NB4 (cell line): ENCODE measurements at regions not wholly inside any gene's neighbourhood (a gene's known extent, or its start where the extent isn't known, plus 50 kb on each side); places are given as distances from the start of the nearest gene placed in this dataset.
"Not testable (repeated sequence)": the region's sequence is repeated elsewhere in the genome, so short reads cannot be mapped to it uniquely, and the experiment has no call there.

Source experiments
- DNase-seq: peaks from one replicate; pipeline ENCODE4 v3.0.0; 2010; ENCODE audit warnings: low read depth
- H3K4me3 ChIP-seq: one replicate; pipeline ENCODE4 v1.5.1; 2011; ENCODE audit warnings: mild to moderate bottlenecking, low read depth, low read length, moderate library complexity
- CTCF ChIP-seq: IDR thresholded peaks from one replicate; pipeline ENCODE4 v1.5.1; 2012; ENCODE audit warnings: low read depth, low read length
- MYC ChIP-seq: IDR thresholded peaks from 2 replicates; pipeline ENCODE4 v1.6.1; 2011; ENCODE audit warnings: low read depth, low read length
- POLR2A ChIP-seq: IDR thresholded peaks from 2 replicates; pipeline ENCODE4 v1.6.1; 2011; ENCODE audit warnings: mild to moderate bottlenecking; ENCODE audit not compliant: insufficient read length; ENCODE audit errors: extremely low read depth
- TF ChIP-seq, protein P1 (sequence below): IDR thresholded peaks from 2 replicates; pipeline ENCODE4 v1.6.1; 2011; ENCODE audit warnings: low read depth, low read length

- DNase-seq, result no peak
- TF ChIP-seq POLR2A, result no peak
- no peak for TF ChIP-seq MYC
- TF ChIP-seq CTCF, result no peak
- TF ChIP-seq, protein P1, sequence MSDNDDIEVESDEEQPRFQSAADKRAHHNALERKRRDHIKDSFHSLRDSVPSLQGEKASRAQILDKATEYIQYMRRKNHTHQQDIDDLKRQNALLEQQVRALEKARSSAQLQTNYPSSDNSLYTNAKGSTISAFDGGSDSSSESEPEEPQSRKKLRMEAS, result no peak
Measured at GRCh38 chr5:142239394-142240159, 85.2 kb downstream of the SPRY4 start.

GRCh38 chr5:142237707-142238106 lies 87.1 kb downstream of the SPRY4 start:
- no peak for TF ChIP-seq POLR2A
- TF ChIP-seq, protein P1, result no peak
- no peak for TF ChIP-seq CTCF
- TF ChIP-seq MYC, result no peak
- H3K4me3 ChIP-seq, result no peak overlapping the region
- no peak for DNase-seq

More at GRCh38 chr5:142239394-142240159, 85.2 kb downstream of the SPRY4 start:
- no peak overlapping the region for H3K4me3 ChIP-seq

- not testable (repeated sequence) for DNase-seq, H3K4me3 ChIP-seq
Measured at GRCh38 chr5:142236673-142237290, 88.0 kb downstream of the SPRY4 start.

- TF ChIP-seq MYC (no peak), CTCF (no peak), POLR2A (no peak)
- TF ChIP-seq, protein P1, result no peak
- H3K4me3 ChIP-seq, result no peak overlapping the region
- no peak for DNase-seq
Measured at GRCh38 chr5:142235870-142236672, 88.8 kb downstream of the SPRY4 start.

- TF ChIP-seq POLR2A, result no peak
- no peak for TF ChIP-seq MYC
- TF ChIP-seq CTCF, result no peak
- TF ChIP-seq, protein P1, result no peak
- no peak for DNase-seq
- no peak overlapping the region for H3K4me3 ChIP-seq
Measured at GRCh38 chr5:142235050-142235797, 89.6 kb downstream of the SPRY4 start.
